Caco-2 (cell line): ENCODE measurements at regions not wholly inside any gene's neighbourhood (a gene's known extent, or its start where the extent isn't known, plus 50 kb on each side); places are given as distances from the start of the nearest gene placed in this dataset.
A peak's percentile ranks its signal among the peaks of the same experiment; 100 is the strongest.

Experiments
- BruUV-seq: library from RNA; stranded (reverse); fragments of 400-500 nt; replicated peaks from 2 replicates; lab custom pipeline; 2021; lab: Mats Ljungman, UMichigan
- CTCF ChIA-PET: fragments of 300-600 bp; sonication (Branson Sonifier 250); formaldehyde crosslinking; loops from one replicate; lab custom pipeline; 2022; ENCODE audit warnings: antibody characterized with exemption; lab: Charles Lee
- POLR2A ChIA-PET: fragments of 300-600 bp; sonication (Branson Sonifier 250); formaldehyde crosslinking; loops from one replicate; lab custom pipeline; 2022; ENCODE audit warnings: antibody characterized with exemption; lab: Charles Lee
- DNase-seq, 2 experiments: peaks; one replicate each; pipeline versions ENCODE4 v3.0.0 to v3.0.0-alpha.2; 2020 to 2022
- H3K27me3 ChIP-seq: replicated peaks from 2 replicates; pipeline ENCODE4 v1.6.0; 2011; ENCODE audit warnings: low read length; ENCODE audit not compliant: control insufficient read depth, insufficient read depth
- H3K36me3 ChIP-seq: 2 replicates; pipeline ENCODE4 v1.5.1; 2011; ENCODE audit warnings: low read length; ENCODE audit not compliant: control insufficient read depth, insufficient read depth
- H3K4me1 ChIP-seq: fragments of 250-450 bp; sonication (Bioruptor Pico); 2 replicates; pipeline ENCODE4 v1.5.1; 2020; ENCODE audit warnings: mild to moderate bottlenecking
- H3K4me3 ChIP-seq: 2 replicates; pipeline ENCODE4 v1.5.1; 2011; ENCODE audit warnings: low read depth, mild to moderate bottlenecking, control low read depth, low read length
- H3K9me3 ChIP-seq: fragments of 250-450 bp; sonication (Bioruptor Pico); 2 replicates; pipeline ENCODE4 v1.5.1; 2020; ENCODE audit warnings: mild to moderate bottlenecking, moderate library complexity
- H3K27ac Mint-ChIP-seq: one replicate; pipeline ENCODE4 v1.8.0; 2022; ENCODE audit warnings: mixed read lengths; ENCODE audit not compliant: unreplicated experiment
- H3K27me3 Mint-ChIP-seq: one replicate; pipeline ENCODE4 v1.8.0; 2022; ENCODE audit warnings: mixed read lengths; ENCODE audit not compliant: insufficient read depth, unreplicated experiment
- H3K36me3 Mint-ChIP-seq: one replicate; pipeline ENCODE4 v1.8.0; 2022; ENCODE audit warnings: mild to moderate bottlenecking, mixed read lengths; ENCODE audit not compliant: insufficient read depth, unreplicated experiment
- H3K4me1 Mint-ChIP-seq: one replicate; pipeline ENCODE4 v1.8.0; 2022; ENCODE audit warnings: low read depth, mixed read lengths; ENCODE audit not compliant: unreplicated experiment
- H3K4me3 Mint-ChIP-seq: one replicate; pipeline ENCODE4 v1.8.0; 2022; ENCODE audit warnings: mild to moderate bottlenecking, moderate library complexity, mixed read lengths; ENCODE audit not compliant: unreplicated experiment
- H3K9me3 Mint-ChIP-seq: one replicate; pipeline ENCODE4 v1.8.0; 2022; ENCODE audit warnings: mixed read lengths; ENCODE audit not compliant: unreplicated experiment
- CTCF ChIP-seq, 2 experiments: fragments of 200-600 bp in 1 of 2; IDR thresholded peaks; 1 replicate in 1 of 2; 2 replicates in 1 of 2; pipeline versions ENCODE4 v1.5.1 to v1.8.0; 2011 to 2022; ENCODE audit warnings: antibody characterized with exemption in 1 of 2, control low read depth in 1 of 2, inconsistent platforms in 1 of 2, low read depth in 1 of 2, low read length in 1 of 2, mild to moderate bottlenecking in 1 of 2, moderate library complexity in 1 of 2; ENCODE audit not compliant: insufficient read depth in 1 of 2, severe bottlenecking in 1 of 2, unreplicated experiment in 1 of 2
- intact Hi-C: fragments of 100-400 bp; cut with micrococcal nuclease; formaldehyde crosslinking; loops from one replicate; pipeline ENCODE4 v1.10.0; 2022; ENCODE audit not compliant: unreplicated experiment

GRCh38 chr17:62156949-62157348, 91.9 kb upstream of the MED13 start:
- no TSS peak for BruUV-seq
- Mint-ChIP-seq H3K27me3 (no peaks in the 10 kb centered on the region), H3K27ac (peak overlapping the region; percentile 7), H3K4me3 (no peak overlapping the region), H3K4me1 (peaks cover 23% of the 10 kb centered on the region), H3K9me3 (no peaks in the 10 kb centered on the region), H3K36me3 (no peaks in the 10 kb centered on the region)
- H3K4me3 ChIP-seq = no peak overlapping the region
- intact Hi-C loops = no loop called here
- no peak for DNase-seq
- H3K4me1 ChIP-seq = peaks cover 20% of the 10 kb centered on the region
- TF ChIP-seq CTCF (IDR thresholded peaks at IDR 0.05; ENCODE audit: insufficient read depth in 1 of 2, low read depth in 1 of 2, low read length in 1 of 2, severe bottlenecking in 1 of 2, unreplicated experiment in 1 of 2) = no peak
- POLR2A ChIA-PET = no interaction called here
- H3K36me3 ChIP-seq = no peaks in the 10 kb centered on the region
- no peaks in the 10 kb centered on the region for H3K9me3 ChIP-seq
- CTCF ChIA-PET = no interaction called here
- H3K27me3 ChIP-seq = no peaks in the 10 kb centered on the region

- TF ChIP-seq CTCF (IDR thresholded peaks at IDR 0.05; ENCODE audit: insufficient read depth in 1 of 2, low read depth in 1 of 2, low read length in 1 of 2, severe bottlenecking in 1 of 2, unreplicated experiment in 1 of 2) = no peak
- POLR2A ChIA-PET = no interaction called here
- no TSS peak for BruUV-seq
- Histone ChIP-seq H3K9me3 (no peaks in the 10 kb centered on the region), H3K4me3 (no peak overlapping the region), H3K36me3 (no peaks in the 10 kb centered on the region), H3K4me1 (peaks cover 19% of the 10 kb centered on the region), H3K27me3 (no peaks in the 10 kb centered on the region)
- no peak overlapping the region for H3K4me3 Mint-ChIP-seq
- intact Hi-C loops = no loop called here
- H3K36me3 Mint-ChIP-seq = no peaks in the 10 kb centered on the region
- peaks cover 18% of the 10 kb centered on the region for H3K4me1 Mint-ChIP-seq
- no peak overlapping the region for H3K27ac Mint-ChIP-seq
- no peak for DNase-seq
- H3K27me3 Mint-ChIP-seq = no peaks in the 10 kb centered on the region
- CTCF ChIA-PET = no interaction called here
- H3K9me3 Mint-ChIP-seq = no peaks in the 10 kb centered on the region
These were observed 89.8 kb upstream of the MED13 start for GRCh38 chr17:62154909-62155308.

- Mint-ChIP-seq H3K9me3 (no peaks in the 10 kb centered on the region), H3K27me3 (no peaks in the 10 kb centered on the region), H3K36me3 (peaks cover 10% of the 10 kb centered on the region), H3K4me1 (peaks cover 37% of the 10 kb centered on the region), H3K4me3 (no peak overlapping the region), H3K27ac (peak overlapping the region; percentile 55)
- Histone ChIP-seq H3K4me3 (no peak overlapping the region), H3K4me1 (peaks cover 23% of the 10 kb centered on the region), H3K27me3 (no peaks in the 10 kb centered on the region), H3K36me3 (no peaks in the 10 kb centered on the region), H3K9me3 (no peaks in the 10 kb centered on the region)
- DNase-seq = no peak
- ChIA-PET POLR2A (no interaction called here), CTCF (interaction anchor here (0.7 to 1.0 kb wide), 2 partner anchors 84 to 1179 kb away, joined by 3 read pairs; no protein-coding TSS in a partner anchor)
- intact Hi-C loops = no loop called here
- no peak for TF ChIP-seq CTCF (IDR thresholded peaks at IDR 0.05; ENCODE audit: insufficient read depth in 1 of 2, low read depth in 1 of 2, low read length in 1 of 2, severe bottlenecking in 1 of 2, unreplicated experiment in 1 of 2)
- BruUV-seq = no TSS peak
These were observed 85.4 kb upstream of the MED13 start for GRCh38 chr17:62150471-62150870.
